ENCODE measurements at regions not wholly inside any gene's neighbourhood (a gene's known extent, or its start where the extent isn't known, plus 50 kb on each side); places are given as distances from the start of the nearest gene placed in this dataset.

DNA sequence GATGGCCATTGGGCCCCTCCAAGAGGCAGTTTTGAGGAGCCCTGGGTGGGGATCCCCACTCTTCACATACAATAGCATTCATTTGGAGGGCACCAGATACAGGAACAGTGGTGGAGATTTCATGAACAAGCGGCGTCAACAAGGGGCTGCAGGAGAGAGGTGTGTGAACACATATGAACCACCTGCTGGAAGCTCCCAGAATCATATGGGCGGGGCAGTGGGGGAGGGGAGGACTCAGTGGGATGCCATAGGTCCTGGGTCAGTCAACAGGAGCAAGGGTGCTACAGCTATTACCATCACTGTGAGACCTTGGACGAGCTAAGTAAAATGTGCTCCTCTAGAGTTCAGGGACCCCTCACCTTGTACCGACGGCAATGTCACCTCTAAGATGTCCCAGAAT lies 100.4 kb upstream of the IRF2BP2 start:
- TF ChIP-seq, protein P1, sequence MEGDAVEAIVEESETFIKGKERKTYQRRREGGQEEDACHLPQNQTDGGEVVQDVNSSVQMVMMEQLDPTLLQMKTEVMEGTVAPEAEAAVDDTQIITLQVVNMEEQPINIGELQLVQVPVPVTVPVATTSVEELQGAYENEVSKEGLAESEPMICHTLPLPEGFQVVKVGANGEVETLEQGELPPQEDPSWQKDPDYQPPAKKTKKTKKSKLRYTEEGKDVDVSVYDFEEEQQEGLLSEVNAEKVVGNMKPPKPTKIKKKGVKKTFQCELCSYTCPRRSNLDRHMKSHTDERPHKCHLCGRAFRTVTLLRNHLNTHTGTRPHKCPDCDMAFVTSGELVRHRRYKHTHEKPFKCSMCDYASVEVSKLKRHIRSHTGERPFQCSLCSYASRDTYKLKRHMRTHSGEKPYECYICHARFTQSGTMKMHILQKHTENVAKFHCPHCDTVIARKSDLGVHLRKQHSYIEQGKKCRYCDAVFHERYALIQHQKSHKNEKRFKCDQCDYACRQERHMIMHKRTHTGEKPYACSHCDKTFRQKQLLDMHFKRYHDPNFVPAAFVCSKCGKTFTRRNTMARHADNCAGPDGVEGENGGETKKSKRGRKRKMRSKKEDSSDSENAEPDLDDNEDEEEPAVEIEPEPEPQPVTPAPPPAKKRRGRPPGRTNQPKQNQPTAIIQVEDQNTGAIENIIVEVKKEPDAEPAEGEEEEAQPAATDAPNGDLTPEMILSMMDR (IDR thresholded peaks at IDR 0.05; ENCODE audit: unreplicated experiment): no peak
- H3K4me1 Mint-ChIP-seq (ENCODE audit: unreplicated experiment): peaks cover 17% of the 10 kb centered on the region
- H3K27me3 Mint-ChIP-seq (ENCODE audit: unreplicated experiment): peaks cover 7% of the 10 kb centered on the region
- H3K4me3 Mint-ChIP-seq (ENCODE audit: unreplicated experiment): no peak overlapping the region
- H3K27ac Mint-ChIP-seq (ENCODE audit: unreplicated experiment): no peak overlapping the region
- DNase-seq (ENCODE audit: low spot score): no peak
- H3K9me3 Mint-ChIP-seq (ENCODE audit: unreplicated experiment): no peaks in the 10 kb centered on the region
- H3K36me3 Mint-ChIP-seq (ENCODE audit: low read depth, unreplicated experiment): no peaks in the 10 kb centered on the region

DNA sequence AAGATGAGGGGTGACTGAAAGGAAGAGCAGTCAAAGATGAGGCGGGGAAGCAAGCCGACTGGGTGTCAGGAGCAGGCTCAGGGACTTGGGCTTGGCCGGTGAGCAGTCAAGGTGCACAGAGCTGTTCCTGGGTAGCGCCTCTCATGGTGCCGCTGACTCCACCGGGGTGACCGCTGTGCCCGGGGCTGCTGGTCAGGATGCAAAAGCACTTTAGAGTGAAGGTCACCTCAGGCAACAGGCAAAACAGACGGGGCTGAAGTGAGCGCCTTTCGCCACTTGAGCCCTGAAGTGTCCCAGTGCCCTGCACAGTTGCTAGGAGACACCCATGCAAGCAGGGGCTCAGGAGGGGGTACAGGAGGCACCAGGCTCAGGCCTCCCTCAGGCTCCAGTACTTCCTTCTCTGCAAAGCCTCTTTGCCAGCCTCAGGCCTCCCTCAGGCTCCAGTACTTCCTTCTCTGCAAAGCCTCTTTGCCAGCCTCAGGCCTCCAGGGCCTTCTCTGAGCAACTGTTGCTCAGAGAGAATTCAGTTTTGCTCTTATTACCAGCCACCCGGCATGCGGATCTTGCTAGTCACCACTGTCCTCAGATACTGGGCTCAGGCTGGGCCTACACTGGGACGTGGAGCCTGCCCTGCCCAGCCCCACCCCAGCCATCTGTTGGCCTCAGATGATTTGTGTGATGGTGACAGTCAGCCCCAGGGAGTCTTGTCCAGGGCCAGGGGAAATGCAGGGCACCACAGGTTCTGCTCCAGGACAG lies 99.7 kb upstream of the IRF2BP2 start:
- TF ChIP-seq, protein P1 (IDR thresholded peaks at IDR 0.05; ENCODE audit: unreplicated experiment): no peak
- Mint-ChIP-seq H3K27me3 (ENCODE audit: unreplicated experiment) (peaks cover 5% of the 10 kb centered on the region), H3K4me1 (ENCODE audit: unreplicated experiment) (peaks cover 12% of the 10 kb centered on the region), H3K36me3 (ENCODE audit: low read depth, unreplicated experiment) (no peaks in the 10 kb centered on the region), H3K4me3 (ENCODE audit: unreplicated experiment) (no peak overlapping the region), H3K27ac (ENCODE audit: unreplicated experiment) (no peak overlapping the region), H3K9me3 (ENCODE audit: unreplicated experiment) (no peaks in the 10 kb centered on the region)
- DNase-seq (ENCODE audit: low spot score): no peak

DNA sequence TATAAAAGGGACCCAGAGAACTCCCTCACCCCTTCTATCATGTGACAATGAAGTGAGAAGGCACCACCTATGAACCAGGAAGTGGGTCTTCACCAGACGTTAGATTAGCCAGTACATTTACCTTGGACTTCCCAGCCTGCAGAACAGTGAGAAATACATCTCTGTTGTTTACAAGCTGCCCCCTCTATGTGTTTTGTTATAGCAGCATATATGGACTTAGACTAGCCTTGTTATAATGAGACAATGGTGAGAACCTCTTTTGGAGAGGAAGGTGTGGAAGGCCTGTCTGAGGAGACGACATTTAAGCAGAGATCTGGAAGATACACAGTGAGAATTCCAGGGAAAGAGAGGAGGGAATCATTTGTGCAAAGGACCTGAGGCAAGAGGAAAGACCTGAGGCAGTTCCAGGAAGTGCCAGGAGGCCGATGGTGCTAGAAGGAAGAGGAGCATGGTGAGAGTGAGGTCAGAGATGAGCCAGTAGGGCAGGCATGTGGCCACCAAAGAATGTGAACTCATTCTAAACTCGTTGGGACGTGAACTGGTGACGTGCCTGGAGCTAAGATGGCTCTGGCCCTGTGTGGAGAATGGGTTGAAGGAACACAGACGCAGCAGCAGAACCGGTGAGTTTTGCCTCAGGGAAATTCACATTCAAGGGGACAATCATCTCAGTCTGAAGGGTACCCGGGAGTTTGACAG lies 98.9 kb upstream of the IRF2BP2 start:
- Mint-ChIP-seq H3K9me3 (ENCODE audit: unreplicated experiment) (no peaks in the 10 kb centered on the region), H3K36me3 (ENCODE audit: low read depth, unreplicated experiment) (no peaks in the 10 kb centered on the region), H3K27me3 (ENCODE audit: unreplicated experiment) (peaks cover 5% of the 10 kb centered on the region), H3K27ac (ENCODE audit: unreplicated experiment) (no peak overlapping the region), H3K4me3 (ENCODE audit: unreplicated experiment) (no peak overlapping the region), H3K4me1 (ENCODE audit: unreplicated experiment) (peaks cover 10% of the 10 kb centered on the region)
- TF ChIP-seq, protein P1 (IDR thresholded peaks at IDR 0.05; ENCODE audit: unreplicated experiment): no peak
- DNase-seq (ENCODE audit: low spot score): no peak

DNA sequence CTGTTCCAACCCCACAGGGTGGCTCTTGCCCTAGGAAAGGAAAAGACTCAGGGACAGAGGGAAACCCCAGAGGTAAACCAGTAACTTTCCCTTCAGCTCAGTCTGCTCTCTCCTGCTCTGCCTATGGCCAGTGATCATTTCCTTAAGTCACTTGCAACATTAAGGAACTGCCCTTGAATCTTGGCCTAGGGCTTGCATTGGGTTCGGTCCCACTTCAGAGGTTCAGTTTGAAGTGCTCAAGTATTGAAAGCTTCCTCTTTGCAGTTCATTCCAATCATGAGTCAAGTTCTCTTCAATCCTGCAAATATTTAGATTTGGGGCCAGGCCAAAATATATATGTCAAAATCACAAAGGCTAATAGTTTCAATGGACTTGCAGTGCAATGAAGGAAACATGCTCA lies 97.7 kb upstream of the IRF2BP2 start:
- Mint-ChIP-seq H3K27ac (ENCODE audit: unreplicated experiment) (no peak overlapping the region), H3K4me1 (ENCODE audit: unreplicated experiment) (peaks cover 7% of the 10 kb centered on the region), H3K9me3 (ENCODE audit: unreplicated experiment) (no peaks in the 10 kb centered on the region), H3K4me3 (ENCODE audit: unreplicated experiment) (no peak overlapping the region), H3K36me3 (ENCODE audit: low read depth, unreplicated experiment) (no peaks in the 10 kb centered on the region), H3K27me3 (ENCODE audit: unreplicated experiment) (peaks cover 5% of the 10 kb centered on the region)
- DNase-seq (ENCODE audit: low spot score): no peak
- TF ChIP-seq, protein P1 (IDR thresholded peaks at IDR 0.05; ENCODE audit: unreplicated experiment): no peak

DNA sequence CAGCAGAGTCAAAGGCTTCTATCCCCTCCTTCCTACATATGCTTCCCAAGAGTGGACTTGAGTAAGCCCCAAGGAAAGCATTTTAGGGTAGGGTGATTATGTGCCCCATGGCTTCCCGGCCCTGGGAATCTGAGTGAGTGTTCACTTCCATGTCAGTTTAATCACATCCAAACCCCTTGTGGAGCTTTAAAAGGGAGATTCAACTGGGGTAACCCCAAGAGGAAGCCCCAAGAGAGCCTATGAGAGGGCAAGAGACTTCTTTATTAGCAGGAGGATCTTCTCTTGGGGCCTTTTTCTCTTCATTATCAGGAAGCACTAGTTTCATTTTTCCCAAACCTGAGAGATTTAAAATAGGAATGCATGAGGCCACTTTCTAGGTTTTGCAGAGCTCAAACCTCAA lies 97.0 kb upstream of the IRF2BP2 start:
- H3K4me3 Mint-ChIP-seq (ENCODE audit: unreplicated experiment): no peak overlapping the region
- H3K27me3 Mint-ChIP-seq (ENCODE audit: unreplicated experiment): peaks cover 5% of the 10 kb centered on the region
- H3K27ac Mint-ChIP-seq (ENCODE audit: unreplicated experiment): no peak overlapping the region
- no peak for DNase-seq (ENCODE audit: low spot score)
- TF ChIP-seq, protein P1 (IDR thresholded peaks at IDR 0.05; ENCODE audit: unreplicated experiment): no peak
- no peaks in the 10 kb centered on the region for H3K36me3 Mint-ChIP-seq (ENCODE audit: low read depth, unreplicated experiment)
- H3K4me1 Mint-ChIP-seq (ENCODE audit: unreplicated experiment): peaks cover 7% of the 10 kb centered on the region
- no peaks in the 10 kb centered on the region for H3K9me3 Mint-ChIP-seq (ENCODE audit: unreplicated experiment)
